OCI-LY7 (cell line): ENCODE measurements at regions not wholly inside any gene's neighbourhood (a gene's known extent, or its start where the extent isn't known, plus 50 kb on each side); places are given as distances from the start of the nearest gene placed in this dataset.

Experiments used
- BruUV-seq: library from RNA; stranded (reverse); fragments of 400-500 nt; replicated peaks from 2 replicates; lab custom pipeline; 2021; lab: Mats Ljungman, UMichigan
- CTCF ChIA-PET: fragments of 300-600 bp; sonication (Branson Sonifier 250); formaldehyde crosslinking; loops from one replicate; lab custom pipeline; 2022; ENCODE audit warnings: antibody characterized with exemption; ENCODE audit not compliant: unreplicated experiment; lab: Charles Lee
- POLR2A ChIA-PET: fragments of 300-600 bp; sonication (Branson Sonifier 250); formaldehyde crosslinking; loops from one replicate; lab custom pipeline; 2022; ENCODE audit warnings: antibody characterized with exemption; lab: Charles Lee
- DNase-seq: peaks from one replicate; pipeline ENCODE4 v3.0.0-alpha.2; 2015; ENCODE audit warnings: low spot score
- H2AFZ ChIP-seq: fragments of 200-600 bp; sonication (generic), shearing (Covaris generic); 2 replicates; pipeline ENCODE4 v1.6.1; 2014; ENCODE audit warnings: mild to moderate bottlenecking, antibody characterized with exemption, low read length, moderate library complexity
- H3K27ac ChIP-seq: fragments of 200-600 bp; sonication (generic); 2 replicates; pipeline ENCODE4 v1.5.1; 2014; ENCODE audit warnings: mixed run types, low read depth, mild to moderate bottlenecking, moderate library complexity, low read length, inconsistent platforms; ENCODE audit not compliant: poor library complexity, severe bottlenecking
- H3K36me3 ChIP-seq: fragments of 200-600 bp; sonication (generic); 2 replicates; pipeline ENCODE4 v1.6.1; 2014; ENCODE audit warnings: mild to moderate bottlenecking, antibody characterized with exemption, low read length, moderate library complexity, mixed read lengths; ENCODE audit not compliant: insufficient read depth
- H3K4me1 ChIP-seq: fragments of 200-600 bp; sonication (generic); 2 replicates; pipeline ENCODE4 v1.5.1; 2014; ENCODE audit warnings: mild to moderate bottlenecking, low read length; ENCODE audit not compliant: insufficient read depth, poor library complexity, severe bottlenecking
- H3K4me2 ChIP-seq: fragments of 200-600 bp; sonication (generic); 2 replicates; pipeline ENCODE4 v1.6.1; 2014; ENCODE audit warnings: mild to moderate bottlenecking, low read length
- H3K4me3 ChIP-seq: fragments of 200-600 bp; sonication (generic); 2 replicates; pipeline ENCODE4 v1.5.1; 2014; ENCODE audit warnings: mild to moderate bottlenecking, low read depth, low read length; ENCODE audit not compliant: poor library complexity, severe bottlenecking
- H3K79me2 ChIP-seq: fragments of 200-600 bp; sonication (generic); 2 replicates; pipeline ENCODE4 v1.6.1; 2016; ENCODE audit warnings: low read depth, mild to moderate bottlenecking, low read length, moderate library complexity, mixed read lengths; ENCODE audit not compliant: insufficient read depth
- H3K9me2 ChIP-seq: fragments of 200-600 bp; sonication (generic); 2 replicates; pipeline ENCODE4 v1.6.1; 2016; ENCODE audit warnings: mild to moderate bottlenecking, low read length, mixed read lengths; ENCODE audit not compliant: insufficient read depth
- H3K9me3 ChIP-seq: fragments of 200-600 bp; sonication (generic); 2 replicates; pipeline ENCODE4 v1.6.1; 2014; ENCODE audit warnings: mild to moderate bottlenecking, mixed run types, low read length, mixed read lengths
- H4K20me1 ChIP-seq: fragments of 200-600 bp; sonication (generic); 2 replicates; pipeline ENCODE4 v1.6.1; 2014; ENCODE audit warnings: mild to moderate bottlenecking, antibody characterized with exemption, low read length, moderate library complexity, mixed read lengths; ENCODE audit not compliant: insufficient read depth
- EZH2phosphoT487 ChIP-seq: fragments of 200-600 bp; sonication (generic); IDR thresholded peaks from 2 replicates; pipeline ENCODE4 v1.6.1; 2018; ENCODE audit warnings: low read depth, borderline replicate concordance, mild to moderate bottlenecking, mixed run types, antibody characterized with exemption, low read length, moderate library complexity, mixed read lengths
- intact Hi-C: fragments of 100-400 bp; cut with micrococcal nuclease; formaldehyde crosslinking; loops from one replicate; pipeline ENCODE4 v1.10.0; 2022; ENCODE audit not compliant: unreplicated experiment
- TF ChIP-seq, protein P1 (sequence below): fragments of 200-600 bp; sonication (generic); conservative IDR thresholded peaks from 2 replicates; pipeline ENCODE4 v1.5.1; 2014; ENCODE audit warnings: mild to moderate bottlenecking, antibody characterized with exemption, low read length, moderate library complexity, mixed read lengths

DNA sequence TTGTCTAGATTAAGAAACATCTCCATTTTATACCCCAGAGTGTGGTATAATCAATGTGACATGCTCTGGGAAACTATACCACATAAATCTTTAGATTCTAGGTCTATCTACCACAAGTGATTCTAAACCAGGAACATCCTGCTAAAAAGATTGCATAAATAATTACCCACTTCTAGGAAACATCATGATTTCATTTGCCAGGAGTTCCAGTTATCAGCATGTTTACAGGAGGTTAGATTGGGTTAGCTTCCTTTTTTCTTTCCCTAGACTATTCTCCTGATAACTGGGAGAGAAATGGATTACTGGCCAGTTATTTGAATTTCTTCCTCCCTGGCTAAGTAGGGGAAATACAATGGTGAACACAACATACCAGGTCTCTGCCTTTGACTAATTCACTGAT is 230.3 kb upstream of the BOD1L1 start:
- H3K4me1 ChIP-seq, result no peaks in the 10 kb centered on the region
- no peaks in the 10 kb centered on the region for H4K20me1 ChIP-seq
- no peak overlapping the region for H3K4me2 ChIP-seq
- intact Hi-C loops, result no loop called here
- no peaks in the 10 kb centered on the region for H3K36me3 ChIP-seq
- H3K27ac ChIP-seq, result no peak overlapping the region
- no peaks in the 10 kb centered on the region for H3K9me3 ChIP-seq
- H3K79me2 ChIP-seq, result no peaks in the 10 kb centered on the region
- no peak for DNase-seq
- CTCF ChIA-PET, result no interaction called here
- no peak overlapping the region for H2AFZ ChIP-seq
- TF ChIP-seq, protein P1, sequence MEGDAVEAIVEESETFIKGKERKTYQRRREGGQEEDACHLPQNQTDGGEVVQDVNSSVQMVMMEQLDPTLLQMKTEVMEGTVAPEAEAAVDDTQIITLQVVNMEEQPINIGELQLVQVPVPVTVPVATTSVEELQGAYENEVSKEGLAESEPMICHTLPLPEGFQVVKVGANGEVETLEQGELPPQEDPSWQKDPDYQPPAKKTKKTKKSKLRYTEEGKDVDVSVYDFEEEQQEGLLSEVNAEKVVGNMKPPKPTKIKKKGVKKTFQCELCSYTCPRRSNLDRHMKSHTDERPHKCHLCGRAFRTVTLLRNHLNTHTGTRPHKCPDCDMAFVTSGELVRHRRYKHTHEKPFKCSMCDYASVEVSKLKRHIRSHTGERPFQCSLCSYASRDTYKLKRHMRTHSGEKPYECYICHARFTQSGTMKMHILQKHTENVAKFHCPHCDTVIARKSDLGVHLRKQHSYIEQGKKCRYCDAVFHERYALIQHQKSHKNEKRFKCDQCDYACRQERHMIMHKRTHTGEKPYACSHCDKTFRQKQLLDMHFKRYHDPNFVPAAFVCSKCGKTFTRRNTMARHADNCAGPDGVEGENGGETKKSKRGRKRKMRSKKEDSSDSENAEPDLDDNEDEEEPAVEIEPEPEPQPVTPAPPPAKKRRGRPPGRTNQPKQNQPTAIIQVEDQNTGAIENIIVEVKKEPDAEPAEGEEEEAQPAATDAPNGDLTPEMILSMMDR, result no peak
- TF ChIP-seq EZH2phosphoT487, result no peak
- no peak overlapping the region for H3K4me3 ChIP-seq
- no TSS peak for BruUV-seq
- no peaks in the 10 kb centered on the region for H3K9me2 ChIP-seq
- POLR2A ChIA-PET, result no interaction called here

GRCh38 chr4:13859423-13859822 is 231.9 kb upstream of the BOD1L1 start:
- TF ChIP-seq EZH2phosphoT487, result no peak
- TF ChIP-seq, protein P1, result no peak
- CTCF ChIA-PET, result no interaction called here
- intact Hi-C loops, result no loop called here
- H3K27ac ChIP-seq, result no peak overlapping the region
- no peaks in the 10 kb centered on the region for H3K79me2 ChIP-seq
- no peaks in the 10 kb centered on the region for H3K9me3 ChIP-seq
- H3K9me2 ChIP-seq, result no peaks in the 10 kb centered on the region
- no peak for DNase-seq
- no peak overlapping the region for H2AFZ ChIP-seq
- POLR2A ChIA-PET, result no interaction called here
- no peaks in the 10 kb centered on the region for H4K20me1 ChIP-seq
- no peaks in the 10 kb centered on the region for H3K4me1 ChIP-seq
- H3K36me3 ChIP-seq, result no peaks in the 10 kb centered on the region
- no peak overlapping the region for H3K4me3 ChIP-seq
- BruUV-seq, result no TSS peak
- H3K4me2 ChIP-seq, result no peak overlapping the region

GRCh38 chr4:13860126-13860525 is 232.6 kb upstream of the BOD1L1 start:
- no peaks in the 10 kb centered on the region for H4K20me1 ChIP-seq
- no peak overlapping the region for H3K4me3 ChIP-seq
- BruUV-seq, result no TSS peak
- no peak overlapping the region for H3K27ac ChIP-seq
- H2AFZ ChIP-seq, result no peak overlapping the region
- H3K4me1 ChIP-seq, result no peaks in the 10 kb centered on the region
- H3K4me2 ChIP-seq, result no peak overlapping the region
- H3K9me2 ChIP-seq, result no peaks in the 10 kb centered on the region
- H3K36me3 ChIP-seq, result no peaks in the 10 kb centered on the region
- intact Hi-C loops, result no loop called here
- TF ChIP-seq, protein P1, result peak; percentile 47; the same call in 1 of the 2 replicates
- no peak for TF ChIP-seq EZH2phosphoT487
- H3K79me2 ChIP-seq, result no peaks in the 10 kb centered on the region
- POLR2A ChIA-PET, result no interaction called here
- no peaks in the 10 kb centered on the region for H3K9me3 ChIP-seq
- no peak for DNase-seq
- CTCF ChIA-PET, result interaction anchor here (0.6 kb wide), 1 partner anchor 37 kb away, joined by 3 read pairs; no protein-coding TSS in a partner anchor
